H9 (cell line): ENCODE measurements at regions not wholly inside any gene's neighbourhood (a gene's known extent, or its start where the extent isn't known, plus 50 kb on each side); places are given as distances from the start of the nearest gene placed in this dataset.

Source experiments
- DNase-seq: peaks from one replicate; pipeline ENCODE4 v3.0.0-alpha.2; 2017
- H2AFZ ChIP-seq: one replicate; pipeline ENCODE4 v1.6.1; 2013; ENCODE audit warnings: mild to moderate bottlenecking, low read length, control low read depth, moderate library complexity
- H2AK5ac ChIP-seq: 2 replicates; pipeline ENCODE4 v1.6.1; 2013; ENCODE audit warnings: low read length, control low read depth, mixed read lengths; ENCODE audit not compliant: insufficient read length
- H2BK120ac ChIP-seq: one replicate; pipeline ENCODE4 v1.6.1; 2013; ENCODE audit warnings: low read depth, mild to moderate bottlenecking, low read length, control low read depth, inconsistent platforms; ENCODE audit not compliant: poor library complexity, severe bottlenecking
- H2BK12ac ChIP-seq: 2 replicates; pipeline ENCODE4 v1.6.1; 2013; ENCODE audit warnings: low read length, control low read depth, mixed read lengths, low read depth; ENCODE audit not compliant: insufficient read length
- H2BK15ac ChIP-seq: 2 replicates; pipeline ENCODE4 v1.6.1; 2013; ENCODE audit warnings: low read depth, low read length, control low read depth
- H2BK20ac ChIP-seq: one replicate; pipeline ENCODE4 v1.6.1; 2013; ENCODE audit warnings: low read depth, mild to moderate bottlenecking, low read length, control low read depth, inconsistent platforms; ENCODE audit not compliant: poor library complexity, severe bottlenecking
- H2BK5ac ChIP-seq: 2 replicates; pipeline ENCODE4 v1.6.1; 2013; ENCODE audit warnings: low read length, control low read depth, mixed read lengths; ENCODE audit not compliant: insufficient read length
- H3K14ac ChIP-seq: 2 replicates; pipeline ENCODE4 v1.6.1; 2013; ENCODE audit warnings: low read length, control low read depth; ENCODE audit not compliant: insufficient read depth
- H3K18ac ChIP-seq: 2 replicates; pipeline ENCODE4 v1.6.1; 2013; ENCODE audit warnings: low read depth, mild to moderate bottlenecking, mixed read lengths, low read length, control low read depth; ENCODE audit not compliant: insufficient read length
- H3K23ac ChIP-seq: 2 replicates; pipeline ENCODE4 v1.6.1; 2013; ENCODE audit warnings: low read length, control low read depth, mixed read lengths, low read depth; ENCODE audit not compliant: insufficient read length
- H3K23me2 ChIP-seq: 2 replicates; pipeline ENCODE4 v1.6.1; 2013; ENCODE audit warnings: low read depth, mild to moderate bottlenecking, mixed read lengths, low read length, control low read depth; ENCODE audit not compliant: insufficient read length, poor library complexity, severe bottlenecking
- H3K27ac ChIP-seq: 2 replicates; pipeline ENCODE4 v1.5.1; 2013; ENCODE audit warnings: low read length, control low read depth, mixed read lengths, low read depth; ENCODE audit not compliant: insufficient read length
- H3K27me3 ChIP-seq: 2 replicates; pipeline ENCODE4 v1.6.1; 2013; ENCODE audit warnings: low read length, control low read depth, inconsistent platforms; ENCODE audit not compliant: insufficient read depth
- H3K4ac ChIP-seq: 2 replicates; pipeline ENCODE4 v1.6.1; 2013; ENCODE audit warnings: low read depth, mild to moderate bottlenecking, control low read depth, inconsistent platforms, low read length, moderate library complexity
- H3K4me1 ChIP-seq: 2 replicates; pipeline ENCODE4 v1.6.1; 2013; ENCODE audit warnings: low read length, control low read depth, inconsistent platforms; ENCODE audit not compliant: insufficient read depth
- H3K4me2 ChIP-seq: 2 replicates; pipeline ENCODE4 v1.6.1; 2013; ENCODE audit warnings: low read length, control low read depth, mixed read lengths; ENCODE audit not compliant: insufficient read length, insufficient read depth
- H3K56ac ChIP-seq: 2 replicates; pipeline ENCODE4 v1.6.1; 2013; ENCODE audit warnings: low read depth, mild to moderate bottlenecking, mixed read lengths, low read length, control low read depth; ENCODE audit not compliant: insufficient read length
- H3K79me1 ChIP-seq: 2 replicates; pipeline ENCODE4 v1.6.1; 2013; ENCODE audit warnings: low read depth, mild to moderate bottlenecking, moderate library complexity, low read length, control low read depth, inconsistent platforms; ENCODE audit not compliant: insufficient read depth, poor library complexity, severe bottlenecking
- H3K79me2 ChIP-seq: 2 replicates; pipeline ENCODE4 v1.6.1; 2013; ENCODE audit warnings: low read length, control low read depth, inconsistent platforms; ENCODE audit not compliant: insufficient read depth
- H3K9ac ChIP-seq: 2 replicates; pipeline ENCODE4 v1.6.1; 2013; ENCODE audit warnings: low read length, control low read depth, mixed read lengths; ENCODE audit not compliant: insufficient read length; ENCODE audit errors: extremely low read depth
- H3K9me3 ChIP-seq: one replicate; pipeline ENCODE4 v1.6.1; 2013; ENCODE audit warnings: low read depth, low read length, inconsistent platforms; ENCODE audit not compliant: control insufficient read depth
- H3T11ph ChIP-seq: one replicate; pipeline ENCODE4 v1.6.1; 2013; ENCODE audit warnings: mild to moderate bottlenecking, low read length, control low read depth, inconsistent platforms
- H4K20me1 ChIP-seq: one replicate; pipeline ENCODE4 v1.6.1; 2013; ENCODE audit not compliant: control insufficient read depth, insufficient read length, insufficient read depth
- H4K5ac ChIP-seq: 2 replicates; pipeline ENCODE4 v1.6.1; 2013; ENCODE audit warnings: low read depth, mild to moderate bottlenecking, mixed read lengths, low read length, control low read depth; ENCODE audit not compliant: insufficient read length
- H4K8ac ChIP-seq: replicated peaks from 2 replicates; pipeline ENCODE4 v1.6.1; 2013; ENCODE audit warnings: low read length, control low read depth, mixed read lengths, low read depth; ENCODE audit not compliant: insufficient read length
- H4K91ac ChIP-seq: 2 replicates; pipeline ENCODE4 v1.6.1; 2013; ENCODE audit warnings: low read depth, mild to moderate bottlenecking, moderate library complexity, mixed read lengths, low read length, control low read depth; ENCODE audit not compliant: insufficient read length
- H3K27ac Mint-ChIP-seq, 3 experiments: 2 replicates in 2 of 3; 3 replicates in 1 of 3; pipeline ENCODE4 v1.8.0; 2020 to 2021; ENCODE audit warnings: mixed read lengths in 3 of 3, mild to moderate bottlenecking in 1 of 3, moderate library complexity in 1 of 3
- H3K27me3 Mint-ChIP-seq: 2 replicates; pipeline ENCODE4 v1.8.0; 2021; ENCODE audit warnings: low read depth, mild to moderate bottlenecking, moderate library complexity, mixed read lengths
- H3K36me3 Mint-ChIP-seq, 3 experiments: 2 replicates in 2 of 3; 3 replicates in 1 of 3; pipeline ENCODE4 v1.8.0; 2020 to 2021; ENCODE audit warnings: low read depth in 3 of 3, mixed read lengths in 3 of 3; ENCODE audit not compliant: insufficient read depth in 1 of 3
- H3K4me1 Mint-ChIP-seq, 2 experiments: 2 replicates each; pipeline ENCODE4 v1.8.0; 2020; ENCODE audit warnings: mixed read lengths in 2 of 2
- H3K4me3 Mint-ChIP-seq, 2 experiments: 2 replicates in 1 of 2; 3 replicates in 1 of 2; pipeline ENCODE4 v1.8.0; 2020 to 2021; ENCODE audit warnings: mild to moderate bottlenecking in 2 of 2, mixed read lengths in 2 of 2, moderate library complexity in 1 of 2
- H3K9me3 Mint-ChIP-seq, 2 experiments: 2 replicates in 1 of 2; 3 replicates in 1 of 2; pipeline ENCODE4 v1.8.0; 2020; ENCODE audit warnings: mild to moderate bottlenecking in 2 of 2, mixed read lengths in 2 of 2, moderate library complexity in 1 of 2
- CTCF ChIP-seq: fragments of 200-600 bp; sonication (generic); conservative IDR thresholded peaks from 3 replicates; pipeline ENCODE4 v1.8.0; 2021; ENCODE audit warnings: antibody characterized with exemption, mild to moderate bottlenecking
- WGBS: extraction: QIAGEN DNeasy Blood & Tissue Kit; methylation state at CpG from one replicate; pipeline ENCODE4 v1.1.7; 2013; ENCODE audit warnings: missing lambda C conversion rate, low lambda C conversion rate, mixed read lengths; ENCODE audit not compliant: insufficient read length; ENCODE audit errors: extremely low coverage; 5-methylcytosine and 5-hydroxymethylcytosine counted together

GRCh38 chr2:216934623-216935022 lies 74.8 kb upstream of the TNP1 start:
- Histone ChIP-seq H3K79me2 (no peaks in the 10 kb centered on the region), H2BK120ac (no peak overlapping the region), H4K8ac (no peak overlapping the region), H3K79me1 (no peaks in the 10 kb centered on the region), H3K27ac (no peak overlapping the region), H2AFZ (no peak overlapping the region), H3T11ph (no peak overlapping the region), H4K5ac (no peak overlapping the region), H3K18ac (no peak overlapping the region), H3K23ac (no peak overlapping the region), H2BK12ac (no peak overlapping the region), H4K20me1 (no peaks in the 10 kb centered on the region), H3K4ac (no peak overlapping the region), H2BK15ac (no peak overlapping the region), H2BK20ac (no peak overlapping the region), H3K56ac (no peak overlapping the region), H3K14ac (no peak overlapping the region), H3K23me2 (no peaks in the 10 kb centered on the region), H3K27me3 (no peaks in the 10 kb centered on the region), H3K9ac (no peak overlapping the region), H3K4me1 (no peaks in the 10 kb centered on the region), H3K9me3 (no peaks in the 10 kb centered on the region), H2BK5ac (no peak overlapping the region), H4K91ac (no peak overlapping the region), H3K4me2 (no peak overlapping the region), H2AK5ac (no peak overlapping the region)
- no peak for DNase-seq
- Mint-ChIP-seq H3K36me3 (no peaks in the 10 kb centered on the region), H3K9me3 (no peaks in the 10 kb centered on the region), H3K4me1 (peaks cover 8 to 11% of the 10 kb centered on the region in 2 experiments), H3K4me3 (no peak overlapping the region), H3K27ac (no peak overlapping the region), H3K27me3 (peaks cover 4% of the 10 kb centered on the region)
- no peak for TF ChIP-seq CTCF
- WGBS, result no CpG with 5 or more reads among the region's 3 CpGs
